Fibroblast of skin of right quadriceps (primary cell): ENCODE measurements at regions not wholly inside any gene's neighbourhood (a gene's known extent, or its start where the extent isn't known, plus 50 kb on each side); places are given as distances from the start of the nearest gene placed in this dataset.
"Not testable (repeated sequence)": the region's sequence is repeated elsewhere in the genome, so short reads cannot be mapped to it uniquely, and the experiment has no call there.

Experiments used
- DNase-seq: peaks from one replicate; pipeline ENCODE4 v3.0.0-alpha.2; 2013

- DNase-seq: not testable (repeated sequence)
Measured at GRCh38 chr1:149700677-149701567, 81.6 kb upstream of the FCGR1A start.

GRCh38 chr1:149708192-149708853, 74.2 kb upstream of the FCGR1A start:
- DNase-seq: peak; percentile 39

- not testable (repeated sequence) for DNase-seq
Measured at GRCh38 chr1:149711651-149712050, 70.8 kb upstream of the FCGR1A start.

GRCh38 chr1:149712154-149712927, 70.2 kb upstream of the FCGR1A start:
- DNase-seq: peak; percentile 19

- DNase-seq: not testable (repeated sequence)
Measured at GRCh38 chr1:149713513-149713912, 69.0 kb upstream of the FCGR1A start.

GRCh38 chr1:149713952-149714351, 68.5 kb upstream of the FCGR1A start:
- DNase-seq: not testable (repeated sequence)

GRCh38 chr1:149724618-149725302, 57.7 kb upstream of the FCGR1A start:
- not testable (repeated sequence) for DNase-seq

GRCh38 chr1:149726688-149727087, 55.8 kb upstream of the FCGR1A start:
- not testable (repeated sequence) for DNase-seq

GRCh38 chr1:149728598-149728997, 53.9 kb upstream of the FCGR1A start:
- not testable (repeated sequence) for DNase-seq
